SK-N-SH treated with all-trans-retinoic acid at 6 μM for 48 hours (cell line): ENCODE measurements at regions not wholly inside any gene's neighbourhood (a gene's known extent, or its start where the extent isn't known, plus 50 kb on each side); places are given as distances from the start of the nearest gene placed in this dataset.

Experiments
- CSDC2 ChIP-seq: fragments of 250-450 bp; sonication (Bioruptor Pico); IDR thresholded peaks from 2 replicates; pipeline ENCODE4 v1.5.0; 2020; ENCODE audit warnings: mild to moderate bottlenecking, moderate library complexity
- ISL1 ChIP-seq: fragments of 250-450 bp; sonication (Bioruptor Pico); IDR thresholded peaks from 2 replicates; pipeline ENCODE4 v2.1.2; 2022; ENCODE audit warnings: mild to moderate bottlenecking, moderate library complexity
- OSR1 ChIP-seq: fragments of 250-450 bp; sonication (Bioruptor Pico); IDR thresholded peaks from 2 replicates; pipeline ENCODE4 v1.8.0; 2022; ENCODE audit warnings: moderate library complexity, mild to moderate bottlenecking, inconsistent platforms
- RARB ChIP-seq: fragments of 250-450 bp; sonication (Bioruptor Pico); IDR thresholded peaks from 2 replicates; pipeline ENCODE4 v1.8.0; 2021; ENCODE audit warnings: mild to moderate bottlenecking, moderate library complexity
- TCF4 ChIP-seq: fragments of 250-450 bp; sonication (Bioruptor Pico); IDR thresholded peaks from 2 replicates; pipeline ENCODE4 v1.8.0; 2021; ENCODE audit warnings: mild to moderate bottlenecking, moderate library complexity, borderline replicate concordance
- TOX ChIP-seq: fragments of 250-450 bp; sonication (Bioruptor Pico); IDR thresholded peaks from 2 replicates; pipeline ENCODE4 v1.8.0; 2021; ENCODE audit warnings: mild to moderate bottlenecking, moderate library complexity, borderline replicate concordance
- ZFP3 ChIP-seq: fragments of 250-450 bp; sonication (Bioruptor Pico); IDR thresholded peaks from 2 replicates; pipeline ENCODE4 v1.5.0; 2020; ENCODE audit warnings: mild to moderate bottlenecking, moderate library complexity
- ZNF565 ChIP-seq: fragments of 450-650 bp; formaldehyde crosslinking; conservative IDR thresholded peaks from 2 replicates; pipeline ENCODE4 v1.5.0; 2020; ENCODE audit warnings: low read depth, mild to moderate bottlenecking, moderate library complexity
- ZNF8 ChIP-seq: fragments of 450-650 bp; formaldehyde crosslinking; IDR thresholded peaks from 2 replicates; pipeline ENCODE4 v1.5.0; 2020; ENCODE audit warnings: mild to moderate bottlenecking, moderate library complexity
- TF ChIP-seq, protein P1 (sequence below): fragments of 250-450 bp; sonication (Bioruptor Pico); IDR thresholded peaks from 2 replicates; pipeline ENCODE4 v1.8.0; 2020; ENCODE audit warnings: mild to moderate bottlenecking, moderate library complexity, borderline replicate concordance
- TF ChIP-seq, protein P2 (sequence below): fragments of 250-450 bp; sonication (Bioruptor Pico); IDR thresholded peaks from 2 replicates; pipeline ENCODE4 v1.5.1; 2020; ENCODE audit warnings: low read depth, mild to moderate bottlenecking, moderate library complexity

DNA sequence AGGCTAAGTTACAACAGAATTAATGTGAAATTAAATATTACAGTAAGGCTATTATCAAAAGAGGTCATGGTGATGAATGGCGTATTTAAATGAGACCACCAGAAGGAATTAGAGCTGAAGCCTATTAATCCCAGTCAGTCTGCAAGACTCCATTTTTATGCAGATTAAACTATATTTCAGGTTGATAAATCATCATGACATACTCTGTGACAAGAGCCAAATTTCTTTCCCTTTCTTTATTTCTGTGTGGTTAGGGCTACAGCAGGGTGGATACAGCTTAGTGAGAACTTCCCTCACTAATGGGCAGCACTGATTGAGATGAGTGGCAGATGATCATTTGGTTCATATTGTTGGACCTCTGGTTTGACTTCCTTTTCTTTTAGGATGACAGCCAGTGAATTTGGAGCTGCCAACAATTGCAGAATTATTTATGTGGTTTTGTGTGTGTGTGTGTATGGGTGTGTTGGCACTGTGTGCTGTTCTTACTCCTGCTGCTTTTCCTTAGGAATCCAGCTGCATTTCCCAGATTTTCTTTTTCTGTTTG, 481.3 kb downstream of the PIK3C3 start:
- TF ChIP-seq ISL1: no peak
- TF ChIP-seq RARB (CRISPR knock-in tag): no peak
- no peak for TF ChIP-seq ZFP3 (CRISPR knock-in tag)
- TF ChIP-seq CSDC2 (CRISPR knock-in tag): no peak
- TF ChIP-seq ZNF8 (CRISPR knock-in tag): no peak
- TF ChIP-seq, protein P1, sequence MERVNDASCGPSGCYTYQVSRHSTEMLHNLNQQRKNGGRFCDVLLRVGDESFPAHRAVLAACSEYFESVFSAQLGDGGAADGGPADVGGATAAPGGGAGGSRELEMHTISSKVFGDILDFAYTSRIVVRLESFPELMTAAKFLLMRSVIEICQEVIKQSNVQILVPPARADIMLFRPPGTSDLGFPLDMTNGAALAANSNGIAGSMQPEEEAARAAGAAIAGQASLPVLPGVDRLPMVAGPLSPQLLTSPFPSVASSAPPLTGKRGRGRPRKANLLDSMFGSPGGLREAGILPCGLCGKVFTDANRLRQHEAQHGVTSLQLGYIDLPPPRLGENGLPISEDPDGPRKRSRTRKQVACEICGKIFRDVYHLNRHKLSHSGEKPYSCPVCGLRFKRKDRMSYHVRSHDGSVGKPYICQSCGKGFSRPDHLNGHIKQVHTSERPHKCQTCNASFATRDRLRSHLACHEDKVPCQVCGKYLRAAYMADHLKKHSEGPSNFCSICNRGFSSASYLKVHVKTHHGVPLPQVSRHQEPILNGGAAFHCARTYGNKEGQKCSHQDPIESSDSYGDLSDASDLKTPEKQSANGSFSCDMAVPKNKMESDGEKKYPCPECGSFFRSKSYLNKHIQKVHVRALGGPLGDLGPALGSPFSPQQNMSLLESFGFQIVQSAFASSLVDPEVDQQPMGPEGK (CRISPR knock-in tag): no peak
- no peak for TF ChIP-seq ZNF565 (CRISPR knock-in tag)
- TF ChIP-seq TCF4 (CRISPR knock-in tag): no peak
- TF ChIP-seq, protein P2, sequence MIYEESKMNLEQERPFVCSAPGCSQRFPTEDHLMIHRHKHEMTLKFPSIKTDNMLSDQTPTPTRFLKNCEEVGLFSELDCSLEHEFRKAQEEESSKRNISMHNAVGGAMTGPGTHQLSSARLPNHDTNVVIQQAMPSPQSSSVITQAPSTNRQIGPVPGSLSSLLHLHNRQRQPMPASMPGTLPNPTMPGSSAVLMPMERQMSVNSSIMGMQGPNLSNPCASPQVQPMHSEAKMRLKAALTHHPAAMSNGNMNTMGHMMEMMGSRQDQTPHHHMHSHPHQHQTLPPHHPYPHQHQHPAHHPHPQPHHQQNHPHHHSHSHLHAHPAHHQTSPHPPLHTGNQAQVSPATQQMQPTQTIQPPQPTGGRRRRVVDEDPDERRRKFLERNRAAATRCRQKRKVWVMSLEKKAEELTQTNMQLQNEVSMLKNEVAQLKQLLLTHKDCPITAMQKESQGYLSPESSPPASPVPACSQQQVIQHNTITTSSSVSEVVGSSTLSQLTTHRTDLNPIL (CRISPR knock-in tag): no peak
- no peak for TF ChIP-seq OSR1
- no peak for TF ChIP-seq TOX (CRISPR knock-in tag)
